ENCODE measurements at regions not wholly inside any gene's neighbourhood (a gene's known extent, or its start where the extent isn't known, plus 50 kb on each side); places are given as distances from the start of the nearest gene placed in this dataset.

GRCh38 chr5:62124266-62124665 is 181.7 kb upstream of the KIF2A start:
- no peak for TF ChIP-seq CTCF (IDR thresholded peaks at IDR 0.05; ENCODE audit: insufficient read depth, low read length, missing control alignments)
- CTCF ChIA-PET: no interaction called here
- DNase-seq (ENCODE audit: low read depth, low spot score): no peak
- POLR2A ChIA-PET: no interaction called here
- no peak overlapping the region for H3K4me3 ChIP-seq (ENCODE audit: low read depth, low read length)

GRCh38 chr5:62126090-62126489 is 179.9 kb upstream of the KIF2A start:
- no peak overlapping the region for H3K4me3 ChIP-seq (ENCODE audit: low read depth, low read length)
- POLR2A ChIA-PET: no interaction called here
- TF ChIP-seq CTCF (IDR thresholded peaks at IDR 0.05; ENCODE audit: insufficient read depth, low read length, missing control alignments): no peak
- CTCF ChIA-PET: no interaction called here
- no peak for DNase-seq (ENCODE audit: low read depth, low spot score)

- CTCF ChIA-PET: interaction anchor here (0.8 kb wide), 1 partner anchor 13 kb away, joined by 3 read pairs; no protein-coding TSS in a partner anchor
- POLR2A ChIA-PET: no interaction called here
- DNase-seq (ENCODE audit: low read depth, low spot score): no peak
- no peak for TF ChIP-seq CTCF (IDR thresholded peaks at IDR 0.05; ENCODE audit: insufficient read depth, low read length, missing control alignments)
- no peak overlapping the region for H3K4me3 ChIP-seq (ENCODE audit: low read depth, low read length)
Measured at GRCh38 chr5:62127098-62127736, 178.8 kb upstream of the KIF2A start.

GRCh38 chr5:62130107-62130506 is 175.9 kb upstream of the KIF2A start:
- H3K4me3 ChIP-seq (ENCODE audit: low read depth, low read length): no peak overlapping the region
- no peak for TF ChIP-seq CTCF (IDR thresholded peaks at IDR 0.05; ENCODE audit: insufficient read depth, low read length, missing control alignments)
- ChIA-PET CTCF (interaction anchor here (0.7 kb wide), 1 partner anchor 14 kb away, joined by 3 read pairs; no protein-coding TSS in a partner anchor), POLR2A (no interaction called here)
- no peak for DNase-seq (ENCODE audit: low read depth, low spot score)

GRCh38 chr5:62132276-62132675 is 173.7 kb upstream of the KIF2A start:
- POLR2A ChIA-PET: no interaction called here
- TF ChIP-seq CTCF (IDR thresholded peaks at IDR 0.05; ENCODE audit: insufficient read depth, low read length, missing control alignments): no peak
- no peak for DNase-seq (ENCODE audit: low read depth, low spot score)
- CTCF ChIA-PET: no interaction called here
- H3K4me3 ChIP-seq (ENCODE audit: low read depth, low read length): no peak overlapping the region

GRCh38 chr5:62133426-62133825 is 172.6 kb upstream of the KIF2A start:
- DNase-seq (ENCODE audit: low read depth, low spot score): no peak
- no peak for TF ChIP-seq CTCF (IDR thresholded peaks at IDR 0.05; ENCODE audit: insufficient read depth, low read length, missing control alignments)
- ChIA-PET POLR2A (no interaction called here), CTCF (no interaction called here)
- H3K4me3 ChIP-seq (ENCODE audit: low read depth, low read length): no peak overlapping the region
